Amniotic stem cell (primary cell): ENCODE measurements at regions not wholly inside any gene's neighbourhood (a gene's known extent, or its start where the extent isn't known, plus 50 kb on each side); places are given as distances from the start of the nearest gene placed in this dataset.
"Not testable (repeated sequence)": the region's sequence is repeated elsewhere in the genome, so short reads cannot be mapped to it uniquely, and the experiment has no call there.

ENCODE experiments used
- DNase-seq: peaks from one replicate; lab custom pipeline; 2025; lab: John Stamatoyannopoulos, UW

DNA sequence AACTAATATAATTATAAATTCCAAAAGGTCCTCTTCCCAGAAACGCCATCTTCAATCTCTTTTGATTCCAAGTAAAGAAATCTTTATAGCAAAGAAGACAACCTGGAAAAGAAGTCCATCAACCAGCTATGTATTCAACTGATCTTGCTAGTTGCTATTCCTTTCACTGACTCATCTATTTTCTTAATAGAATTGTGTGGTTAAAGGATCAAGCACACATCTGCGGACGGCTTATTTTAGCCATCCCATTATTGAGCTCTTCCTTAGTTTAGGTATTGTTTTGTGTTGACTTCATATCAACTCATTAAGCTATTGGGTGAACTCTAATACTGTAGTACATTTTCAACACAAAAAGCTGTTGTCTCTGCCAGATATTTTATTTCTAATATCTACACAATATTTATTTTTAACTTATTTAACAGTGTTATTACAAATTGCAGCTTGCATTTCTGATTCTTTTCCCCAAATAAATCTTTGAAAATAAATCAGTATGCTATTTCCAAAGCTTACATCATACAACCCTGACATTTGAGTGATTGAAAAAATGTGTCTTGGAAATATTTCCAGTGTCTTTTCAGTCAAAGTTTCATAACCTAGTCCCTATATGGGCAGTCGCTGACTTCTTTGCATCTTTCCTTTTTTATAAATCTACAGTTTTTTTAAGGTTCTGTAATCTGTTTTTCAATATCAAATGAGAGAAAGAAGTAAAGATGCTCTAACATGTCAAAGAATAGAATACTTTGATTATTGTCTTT is 158.8 kb upstream of the SPRY2 start:
- DNase-seq, result no peak

DNA sequence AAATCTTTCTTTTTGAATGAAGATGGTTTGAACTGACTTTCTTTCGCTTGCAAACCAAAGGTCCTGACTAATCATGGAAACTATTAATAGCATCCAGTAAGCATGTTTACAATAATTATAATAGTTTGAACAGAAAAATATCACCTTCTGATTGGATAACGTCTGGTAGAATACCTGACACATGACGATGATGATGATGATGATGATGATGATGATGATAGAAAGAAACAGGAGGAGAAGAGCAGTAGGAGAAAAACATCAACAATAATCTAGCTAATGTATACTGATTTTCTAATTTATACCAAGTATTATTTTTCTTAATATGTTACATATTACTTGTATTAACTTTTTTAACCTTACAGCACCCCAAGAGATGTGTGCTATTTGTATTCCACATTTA is 157.5 kb upstream of the SPRY2 start:
- DNase-seq, result no peak

DNA sequence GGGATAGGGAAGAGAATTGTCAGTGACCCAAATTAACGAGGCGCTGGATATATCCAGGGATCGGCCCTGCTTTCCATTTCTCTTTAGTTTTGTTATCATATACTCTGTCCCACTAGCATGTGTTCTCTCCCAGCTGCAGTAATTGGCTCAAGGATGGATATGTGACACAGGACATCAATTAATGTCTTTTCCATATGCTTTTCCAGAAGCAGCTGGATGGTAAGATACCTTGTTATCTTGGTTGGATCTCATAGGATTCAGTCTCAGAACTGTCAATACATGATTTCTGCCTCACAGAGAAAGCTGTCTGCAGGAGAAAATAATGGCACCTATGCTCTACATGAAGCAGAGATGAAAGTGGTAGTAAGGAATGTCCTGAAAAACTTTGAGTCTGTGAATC is 157.1 kb upstream of the SPRY2 start:
- no peak for DNase-seq

DNA sequence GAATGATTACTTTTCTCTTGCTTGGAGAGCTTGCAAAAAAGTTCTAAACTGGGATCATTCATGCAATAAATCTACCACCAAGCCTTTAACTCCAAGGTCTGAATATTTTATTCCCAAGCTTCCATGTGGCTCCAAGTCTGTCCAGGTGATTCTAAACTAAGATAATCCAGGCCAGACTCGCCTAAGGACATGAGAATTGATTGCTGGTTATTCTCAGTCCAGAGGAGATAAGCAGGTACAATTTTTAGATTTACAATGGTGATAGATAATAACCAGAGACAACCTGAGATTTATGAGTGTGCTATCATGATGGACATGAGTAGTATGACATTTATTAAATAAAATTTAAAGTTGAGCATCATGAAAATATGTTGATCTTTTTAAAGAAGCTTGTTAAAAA is 156.5 kb upstream of the SPRY2 start:
- DNase-seq, result no peak

DNA sequence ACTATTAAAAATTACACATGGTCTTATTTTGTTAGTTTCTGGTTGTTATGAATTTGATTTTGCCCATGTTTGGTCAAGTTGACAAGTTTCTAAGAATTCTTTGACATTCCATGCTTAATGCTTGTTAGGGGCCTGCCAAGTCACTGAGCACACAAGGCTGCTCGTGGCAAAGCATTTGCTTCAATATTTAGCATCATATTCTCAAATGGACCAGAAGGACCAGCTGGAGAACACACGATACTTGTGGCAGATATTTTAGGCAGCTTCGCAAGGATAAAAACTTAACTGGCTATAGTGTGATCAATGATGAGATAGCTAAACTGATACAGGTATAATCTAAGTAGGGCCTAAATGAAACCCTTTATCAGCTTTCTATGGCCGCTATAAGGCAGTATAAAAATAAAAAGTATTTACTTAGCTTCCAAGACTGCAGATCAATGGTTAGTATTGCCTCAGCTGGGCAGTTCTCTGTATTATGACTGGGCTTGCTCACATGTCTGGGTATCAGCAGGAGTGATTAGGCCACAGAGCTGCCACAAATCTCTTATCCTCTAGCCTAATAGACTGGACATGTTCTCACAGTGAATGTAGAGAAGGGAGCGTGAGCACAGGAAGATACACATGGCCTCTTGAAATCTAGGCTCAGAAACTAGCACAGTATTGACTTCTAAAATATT is 155.9 kb upstream of the SPRY2 start:
- DNase-seq, result no peak

DNA sequence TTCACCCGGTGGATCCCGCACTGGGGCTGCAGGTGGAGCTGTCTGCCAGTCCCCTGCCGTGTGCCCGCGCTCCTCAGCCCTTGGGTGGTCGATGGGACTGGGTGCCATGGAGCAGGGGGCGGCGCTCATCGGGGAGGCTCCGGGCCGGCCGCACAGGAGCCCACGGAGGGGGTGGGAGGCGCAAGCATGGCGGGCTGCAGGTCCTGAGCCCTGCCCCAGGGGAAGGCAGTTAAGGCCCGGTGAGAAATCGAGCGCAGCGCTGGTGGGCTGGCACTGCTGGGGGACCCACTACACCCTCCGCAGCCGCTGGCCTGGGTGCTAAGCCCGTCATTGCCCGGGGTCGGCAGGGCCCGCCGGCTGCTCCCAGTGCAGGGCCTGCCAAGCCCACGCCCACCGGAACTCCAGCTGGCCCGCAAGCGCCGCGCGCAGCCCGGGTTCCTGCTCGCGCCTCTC is 149.6 kb upstream of the SPRY2 start:
- not testable (repeated sequence) for DNase-seq

DNA sequence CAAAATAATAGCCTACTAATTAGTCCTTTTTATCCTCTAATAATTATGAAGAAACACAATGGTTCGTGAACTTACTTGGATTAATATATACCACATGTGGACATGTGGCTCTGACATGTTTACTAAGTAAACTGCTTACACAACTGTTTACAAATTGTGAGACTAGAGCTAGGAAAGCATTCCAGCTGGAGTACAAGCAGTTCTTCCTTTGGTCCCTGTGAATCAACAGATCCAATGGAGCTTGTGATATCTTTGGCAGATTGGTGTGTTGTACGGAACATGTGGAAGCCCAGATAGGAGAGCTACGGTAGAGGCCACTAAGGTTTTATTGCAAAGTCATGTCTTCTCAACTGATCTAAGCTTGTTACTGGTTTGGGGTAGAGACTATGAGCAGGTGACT is 145.5 kb upstream of the SPRY2 start:
- no peak for DNase-seq

DNA sequence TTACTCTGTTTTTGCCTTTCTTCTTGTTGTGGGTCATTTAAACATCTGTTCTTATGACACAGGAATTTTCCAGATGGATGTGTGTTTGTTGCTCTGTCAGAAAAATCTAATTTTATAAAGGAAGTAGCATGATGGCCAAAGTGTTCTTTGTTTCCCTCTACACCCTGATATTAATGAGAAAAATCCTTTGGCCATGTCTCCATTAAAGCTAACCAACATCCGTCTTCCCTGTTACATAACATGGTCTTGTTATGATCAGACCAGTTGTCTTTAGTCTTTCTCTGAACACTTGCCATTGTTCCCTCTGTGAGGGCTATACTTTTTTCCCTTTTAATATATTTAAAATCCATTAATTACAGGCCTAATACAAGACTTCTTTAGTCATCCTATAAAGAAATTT is 142.2 kb upstream of the SPRY2 start:
- DNase-seq, result no peak

DNA sequence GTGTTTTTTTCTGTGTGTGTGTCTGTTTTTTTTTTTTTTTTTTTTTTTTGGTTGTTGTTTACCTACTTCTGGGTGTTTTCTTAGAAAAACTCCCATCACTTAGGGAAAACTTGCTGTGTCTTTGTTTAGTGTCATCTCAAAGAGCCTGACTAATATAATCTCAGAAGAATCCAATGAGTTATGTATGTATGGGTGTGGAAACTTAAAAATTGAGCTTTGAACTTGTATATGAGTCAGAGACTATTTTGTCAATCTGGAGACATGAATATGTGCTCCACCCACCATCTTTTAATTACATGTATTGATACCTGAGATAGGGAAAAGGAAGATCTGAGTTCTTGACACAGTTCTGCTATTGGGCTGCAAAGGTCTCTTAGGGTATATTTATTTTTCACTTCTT is 140.7 kb upstream of the SPRY2 start:
- no peak for DNase-seq

DNA sequence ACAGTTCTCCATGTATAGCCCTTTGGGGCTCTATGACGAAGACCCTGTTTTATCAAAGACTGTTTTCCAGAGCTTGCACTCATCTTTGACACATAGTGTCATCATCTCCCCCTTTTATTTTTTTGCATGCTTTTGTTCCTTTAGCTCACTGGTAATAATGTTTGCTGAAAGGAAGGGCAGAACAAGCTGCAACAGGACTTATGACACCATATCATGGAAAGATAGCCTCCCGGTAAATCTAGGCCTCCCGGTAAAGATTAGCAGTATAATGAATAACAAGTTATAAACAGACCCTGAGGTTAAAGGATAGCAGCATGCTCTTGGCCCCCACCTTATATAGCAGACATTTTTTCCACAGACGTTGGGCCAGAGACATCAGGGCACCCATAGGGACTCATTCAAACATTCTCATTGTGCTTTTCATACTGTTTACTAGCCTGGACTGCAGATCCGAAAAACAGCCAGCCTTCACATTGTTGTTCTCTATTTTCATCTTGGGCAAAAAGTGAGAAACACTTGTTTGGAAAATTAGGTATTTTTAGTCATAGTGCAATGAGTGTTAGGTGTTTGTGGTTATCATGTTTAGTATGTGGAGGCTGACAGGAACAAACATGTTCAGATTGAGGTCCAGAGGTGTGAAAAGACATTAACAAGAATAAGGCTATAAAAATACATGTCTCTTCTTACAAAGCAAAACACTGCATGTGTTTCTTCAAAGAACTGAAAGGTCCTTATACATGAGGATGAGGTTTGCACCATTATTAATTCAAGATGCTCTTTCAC is 136.9 kb upstream of the SPRY2 start:
- DNase-seq, result no peak

DNA sequence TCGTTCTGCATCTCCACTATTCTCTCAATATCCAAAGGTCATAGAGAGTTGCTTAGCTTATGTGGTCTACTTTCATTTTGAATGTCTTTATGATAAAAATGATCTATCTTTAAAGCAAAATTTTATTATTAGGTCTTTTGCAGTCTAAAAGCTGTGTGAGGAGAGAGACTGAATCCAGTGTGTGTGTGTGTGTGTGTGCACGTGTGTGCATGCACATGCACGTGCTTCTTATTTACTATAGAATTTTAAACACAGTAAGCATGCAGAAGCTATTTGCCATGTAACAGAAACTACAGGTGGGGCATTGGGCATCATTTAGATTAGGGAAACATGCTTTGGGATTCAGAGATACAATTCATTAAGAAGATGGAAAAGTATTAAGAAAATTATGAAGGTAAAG is 136.0 kb upstream of the SPRY2 start:
- DNase-seq, result no peak

DNA sequence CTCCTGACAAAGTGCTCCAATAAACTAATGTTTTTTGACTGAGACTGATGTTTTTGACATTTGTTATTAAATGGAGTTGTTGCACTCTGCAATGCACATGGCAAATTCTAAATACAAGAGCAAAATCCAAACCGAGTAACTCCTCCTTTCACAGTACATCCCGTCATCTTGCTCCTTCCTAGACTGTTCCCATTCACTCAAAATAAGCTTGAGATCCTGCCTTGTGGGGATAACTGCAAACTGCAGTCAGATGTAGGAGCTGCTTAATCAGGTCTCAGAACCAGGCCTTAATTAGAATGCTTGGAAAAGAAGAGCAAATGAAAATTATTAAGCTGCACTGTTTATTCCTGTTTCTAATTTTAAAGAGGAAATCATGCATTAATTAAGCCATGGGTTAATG is 134.8 kb upstream of the SPRY2 start:
- DNase-seq, result no peak

DNA sequence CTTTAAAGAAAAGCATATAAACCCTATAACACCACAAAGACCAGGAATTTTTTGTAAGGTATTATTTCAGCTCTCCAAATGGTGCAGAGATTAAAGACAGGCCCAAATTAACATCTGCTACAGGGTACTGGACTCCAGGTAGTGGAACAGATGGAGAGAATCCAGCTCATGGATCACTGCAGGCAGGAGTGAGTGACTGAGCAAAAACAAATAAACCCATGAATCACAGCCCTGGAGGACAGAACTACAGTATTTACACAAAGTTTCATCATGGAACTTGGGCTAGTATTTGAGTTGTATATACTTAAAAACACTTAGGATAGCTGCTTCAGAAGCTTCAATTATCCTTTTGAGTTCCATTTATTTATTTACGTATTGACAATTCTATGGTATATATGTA is 132.8 kb upstream of the SPRY2 start:
- DNase-seq, result peak; percentile 47

DNA sequence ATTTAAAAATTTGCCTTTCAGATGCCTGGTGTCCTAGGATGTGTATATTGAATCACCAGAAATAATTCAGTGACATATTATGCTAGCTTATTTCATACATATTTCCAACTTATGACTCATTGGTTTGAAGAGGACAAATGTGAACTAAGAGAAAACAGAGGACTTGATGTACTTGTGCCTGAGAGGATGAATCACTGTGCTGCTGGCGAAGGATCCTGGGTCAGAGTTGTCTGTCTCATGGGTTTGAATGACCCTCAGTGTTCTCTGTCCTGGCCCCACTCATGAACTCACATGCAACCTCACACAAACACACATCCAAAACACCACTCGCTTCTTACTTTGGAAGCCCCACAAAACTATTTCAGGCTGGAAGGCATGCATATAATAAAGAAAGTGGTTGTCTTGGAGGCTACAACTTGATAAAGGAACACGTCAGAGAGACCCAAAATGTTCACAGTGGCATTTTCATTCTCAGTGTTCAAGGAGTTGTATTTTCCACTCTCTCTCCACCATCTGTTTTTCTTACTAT is 129.0 kb upstream of the SPRY2 start:
- DNase-seq, result peak; percentile 45

DNA sequence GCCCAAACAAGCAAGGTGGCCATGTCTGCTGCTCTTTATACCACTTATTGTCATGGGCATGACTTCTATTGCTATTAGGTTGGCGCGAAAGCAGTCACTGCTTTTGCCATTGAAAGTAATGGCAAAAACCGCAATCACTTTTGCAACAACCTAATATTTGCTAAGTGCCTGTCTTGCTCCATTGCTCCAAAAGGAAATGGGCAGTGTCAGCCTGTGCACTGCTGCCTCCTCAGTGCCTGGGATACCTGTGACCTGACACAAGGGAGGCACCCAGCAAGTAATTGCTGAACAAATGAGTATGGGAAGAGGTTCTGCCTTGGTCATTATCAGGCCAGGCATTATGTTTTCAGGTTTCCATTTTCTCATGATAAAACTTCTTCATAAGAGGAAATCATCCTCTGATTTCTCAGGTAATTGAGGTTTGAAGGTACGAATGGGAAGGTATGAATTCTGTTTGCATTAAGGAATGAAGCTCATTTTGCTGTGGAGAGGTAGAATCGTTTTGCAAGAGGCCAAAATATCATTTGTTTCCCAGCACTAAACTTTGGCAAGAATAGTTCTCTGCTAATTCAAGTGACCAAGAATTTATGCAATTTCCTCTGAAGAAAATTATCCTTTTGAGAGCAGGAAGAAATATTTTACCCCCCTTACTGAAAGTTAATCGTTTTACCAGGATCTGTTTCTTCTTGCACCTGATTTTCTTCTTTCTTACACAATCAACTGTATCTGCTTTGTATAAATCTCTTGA is 128.4 kb upstream of the SPRY2 start:
- DNase-seq, result no peak

DNA sequence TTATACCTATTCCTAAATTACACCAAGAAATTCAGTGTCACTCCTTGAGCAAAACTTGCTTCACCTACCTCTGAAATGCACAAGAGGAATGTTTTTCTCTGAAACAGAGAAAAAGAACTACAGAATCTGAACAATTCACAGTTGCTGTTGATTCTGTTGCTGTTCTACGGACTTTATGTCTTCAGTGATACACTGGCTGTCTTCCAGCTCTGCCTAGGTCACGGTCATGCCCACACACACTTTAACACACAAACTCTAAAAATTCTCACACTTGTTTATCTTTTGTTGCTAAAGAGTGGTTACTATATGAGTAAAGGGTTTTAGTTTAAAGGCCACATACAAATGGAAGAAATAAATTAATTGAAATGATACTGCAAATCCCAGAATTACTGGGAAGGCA is 124.4 kb upstream of the SPRY2 start:
- no peak for DNase-seq

DNA sequence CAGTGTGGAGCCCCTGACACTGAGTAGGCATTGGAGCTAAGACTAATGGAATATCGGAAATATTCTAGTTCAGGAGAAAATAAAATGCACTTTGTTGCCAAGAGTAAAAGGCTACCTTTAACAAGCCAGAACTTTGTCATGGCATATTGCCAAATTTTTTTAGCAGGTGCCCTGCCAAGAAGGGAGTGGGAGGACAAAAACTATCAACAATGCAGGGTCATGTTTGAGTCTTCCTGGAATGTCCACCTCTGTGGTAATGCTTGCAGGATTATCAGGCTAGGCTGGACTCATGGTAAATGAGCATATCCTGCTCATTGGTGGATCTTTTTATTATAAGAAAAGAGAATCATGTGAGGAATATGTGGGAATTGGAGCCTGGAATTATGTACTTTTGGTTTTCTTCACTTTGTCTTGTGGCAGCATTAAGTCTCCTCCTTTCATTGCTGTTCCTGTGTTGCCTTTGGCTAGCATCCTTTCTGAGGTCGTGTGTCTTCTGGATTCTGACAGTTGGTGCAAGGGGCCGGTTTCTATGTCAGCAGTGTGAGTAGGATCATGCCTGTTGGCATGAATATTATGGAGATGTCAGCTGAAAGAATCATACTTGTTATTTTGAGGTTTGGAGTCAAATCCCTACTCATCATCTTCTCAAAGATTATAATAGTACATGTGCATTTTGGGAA is 122.9 kb upstream of the SPRY2 start:
- DNase-seq, result no peak

DNA sequence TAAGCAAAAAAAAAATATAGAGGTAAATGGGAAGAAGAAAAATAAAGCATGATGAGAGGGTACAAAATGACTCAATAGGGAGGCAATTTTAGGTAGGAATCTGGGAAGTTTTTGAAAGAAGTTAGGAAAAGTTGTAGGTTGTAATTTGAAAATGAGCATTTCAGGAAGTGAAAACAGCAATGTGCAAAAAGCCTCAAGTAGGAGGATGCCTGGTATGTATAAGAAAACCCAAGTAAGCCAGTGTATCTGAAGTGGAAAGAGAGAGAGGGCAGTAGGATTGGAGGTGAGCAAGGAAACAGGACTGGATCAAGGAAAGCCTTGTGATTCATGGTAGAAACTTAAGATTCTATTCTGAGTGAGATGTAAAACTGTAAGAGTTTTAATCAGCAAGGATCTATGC is 121.6 kb upstream of the SPRY2 start:
- DNase-seq, result no peak

DNA sequence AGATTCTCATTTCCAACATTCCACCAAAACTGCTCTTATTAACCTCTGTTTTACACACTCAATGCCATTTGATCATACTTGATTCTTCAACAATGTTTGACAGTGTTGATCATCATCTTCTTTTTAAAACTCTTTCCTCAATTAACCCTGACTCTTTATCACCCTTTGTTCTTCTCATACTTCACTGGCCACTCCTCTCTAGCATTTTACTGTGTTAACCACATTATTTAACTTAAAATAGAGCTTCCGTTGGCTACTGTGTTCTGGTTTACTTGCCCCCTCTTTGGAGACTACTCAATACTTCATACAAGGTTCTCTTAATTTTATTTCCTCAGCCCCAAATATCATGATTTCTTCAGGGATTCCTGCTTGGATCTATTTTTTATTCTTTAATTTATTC is 121.1 kb upstream of the SPRY2 start:
- DNase-seq, result no peak

DNA sequence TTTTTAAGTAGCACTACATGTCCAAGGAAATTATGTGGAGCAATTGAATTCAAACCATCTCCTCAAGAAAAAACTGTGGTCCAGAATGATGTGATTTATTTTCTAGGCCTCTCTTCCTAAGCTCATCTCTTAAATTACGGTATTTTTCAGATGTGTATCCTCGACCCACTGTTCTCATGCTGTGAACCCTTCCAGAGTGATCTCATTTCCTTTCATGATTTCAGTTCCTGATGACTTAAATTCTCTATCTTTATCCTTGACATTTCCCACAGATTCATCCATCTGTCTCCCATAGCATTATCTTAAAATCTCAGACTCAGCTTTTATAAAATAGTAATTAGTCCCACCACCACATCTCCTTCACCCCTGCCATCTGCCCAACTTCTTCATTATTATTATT is 117.6 kb upstream of the SPRY2 start:
- DNase-seq, result no peak

DNA sequence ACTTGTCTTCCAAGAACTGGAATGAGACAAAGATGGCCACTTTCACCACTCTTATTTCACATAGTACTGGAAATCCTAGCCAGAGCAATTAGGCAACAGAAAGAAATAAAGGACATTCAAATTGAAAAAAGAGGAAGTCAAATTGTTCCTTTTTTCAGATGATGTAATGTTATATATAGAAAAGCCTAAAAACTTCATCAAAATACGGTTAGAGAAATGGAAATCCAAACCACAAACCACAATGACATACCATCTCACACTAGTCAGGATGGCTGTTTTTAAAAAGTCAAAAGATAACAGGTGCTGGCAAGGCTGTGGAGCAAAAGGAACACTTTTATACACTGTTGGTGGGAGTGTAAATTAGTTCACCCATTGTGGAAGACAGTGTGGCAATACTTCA is 113.3 kb upstream of the SPRY2 start:
- no peak for DNase-seq

DNA sequence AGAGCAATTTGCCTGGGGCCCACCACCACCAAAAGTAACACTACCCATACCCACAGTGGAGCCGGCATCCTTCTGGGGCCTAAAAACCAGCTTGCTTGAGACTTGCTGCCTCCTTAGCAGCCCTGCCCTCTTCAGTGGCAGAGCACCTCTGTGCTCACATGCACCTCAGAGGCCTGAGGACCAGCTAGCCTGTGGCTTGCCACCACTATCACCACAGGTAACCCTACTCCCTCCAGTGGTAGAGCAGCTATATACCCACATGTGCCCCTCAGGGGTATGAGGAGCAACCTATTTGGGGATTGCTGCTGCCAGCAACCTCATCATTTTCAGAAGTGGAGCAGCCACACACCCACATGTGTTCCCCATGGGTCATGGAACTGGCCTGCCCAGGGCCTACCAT is 111.4 kb upstream of the SPRY2 start:
- no peak for DNase-seq
